HG03175 (cell line): ENCODE measurements at regions not wholly inside any gene's neighbourhood (a gene's known extent, or its start where the extent isn't known, plus 50 kb on each side); places are given as distances from the start of the nearest gene placed in this dataset.

Experiments used
- ATAC-seq: cut with Tn5 transposase; IDR thresholded peaks from one replicate; pipeline ENCODE4 v1.9.1; 2021; ENCODE audit warnings: mild to moderate bottlenecking, moderate library complexity; ENCODE audit not compliant: unreplicated experiment

- no peak for ATAC-seq
These were observed 63.3 kb upstream of the GAB1 start for GRCh38 chr4:143273160-143273917.

GRCh38 chr4:143280861-143281260, 55.8 kb upstream of the GAB1 start:
- ATAC-seq = no peak

GRCh38 chr4:143281507-143282190, 55.0 kb upstream of the GAB1 start:
- ATAC-seq = peak; percentile 80

- no peak for ATAC-seq
These were observed 54.4 kb upstream of the GAB1 start for GRCh38 chr4:143282211-143282707.

GRCh38 chr4:143285696-143286437, 50.8 kb upstream of the GAB1 start:
- no peak for ATAC-seq

GRCh38 chr4:143286701-143287571, 49.7 kb upstream of the GAB1 start:
- no peak for ATAC-seq
